ENCODE measurements at regions not wholly inside any gene's neighbourhood (a gene's known extent, or its start where the extent isn't known, plus 50 kb on each side); places are given as distances from the start of the nearest gene placed in this dataset.

DNA sequence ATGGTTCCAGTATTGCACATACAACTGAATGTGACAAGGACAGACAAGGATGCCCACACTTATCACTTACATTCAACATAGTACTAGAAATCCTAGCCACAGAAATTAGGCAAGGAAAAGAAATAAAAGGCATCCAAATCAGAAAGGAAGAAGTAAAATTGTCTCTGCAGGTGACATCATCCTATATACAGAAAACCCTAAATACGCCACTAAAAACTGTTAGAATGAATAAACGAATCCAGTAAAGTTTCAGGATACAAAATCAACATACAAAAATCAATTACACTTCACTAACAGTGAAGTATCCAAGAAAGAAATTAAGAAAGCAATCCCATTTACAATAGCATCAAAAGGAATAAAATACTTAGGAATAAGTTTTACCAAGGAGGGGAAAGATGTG is 66.1 kb downstream of the FAM217A start:
- WGBS (ENCODE audit: insufficient coverage, low coverage, missing lambda C conversion rate), result 51% methylated on average over 2 of the region's 2 CpGs

More for the DNA sequence above, 66.1 kb downstream of the FAM217A start:
- Histone ChIP-seq H3K27me3 (ENCODE audit: control insufficient read depth in 2 of 2, insufficient read depth in 2 of 2, low read length in 2 of 2) (no peaks in the 10 kb centered on the region), H3K4me1 (replicated peaks in 1 of 2; ENCODE audit: control insufficient read depth in 2 of 2, insufficient read depth in 2 of 2, low read length in 2 of 2) (peaks cover 4 to 16% of the 10 kb centered on the region in 2 experiments), H3K4me3 (no peak overlapping the region), H3K79me2 (ENCODE audit: control insufficient read depth, insufficient read depth, low read length) (peaks cover 72% of the 10 kb centered on the region), H3K36me3 (ENCODE audit: control insufficient read depth, insufficient read depth, low read length) (peaks cover 30% of the 10 kb centered on the region), H3K4me2 (ENCODE audit: insufficient read depth, low read length) (no peak overlapping the region), H3K9me1 (ENCODE audit: control insufficient read depth, insufficient read depth, low read length) (no peaks in the 10 kb centered on the region), H3K9ac (ENCODE audit: insufficient read depth in 1 of 2, low read depth in 2 of 2, low read length in 2 of 2) (no peak overlapping the region), H3K9me3 (replicated peaks; ENCODE audit: control insufficient read depth, insufficient read depth, low read depth, low read length) (no peaks in the 10 kb centered on the region), H3K27ac (ENCODE audit: extremely low read depth, low read depth, low read length) (no peak overlapping the region), H2AFZ (ENCODE audit: low read depth, low read length) (no peak overlapping the region), H4K20me1 (replicated peaks; ENCODE audit: control insufficient read depth, insufficient read depth, low read length) (no peaks in the 10 kb centered on the region)
- ATAC-seq, result no peak
- no peak for DNase-seq (ENCODE audit: extremely low read depth in 1 of 4, low spot score in 3 of 4)
- intact Hi-C loops (cut with micrococcal nuclease) (no loop called here), in situ Hi-C loops (cut with MboI) (loop anchor here (10.0 kb wide), 1 partner anchor 738 kb away; no protein-coding TSS in a partner anchor)
- POLR2A ChIA-PET, result interaction anchor here (0.8 to 1.8 kb wide), 2 partner anchors 9 to 16 kb away, joined by 3 to 12 read pairs; a partner anchor contains a TSS
- CTCF ChIA-PET (ENCODE audit: low intra/inter-chr PET ratio), result no interaction called here
- TF ChIP-seq, protein P1, sequence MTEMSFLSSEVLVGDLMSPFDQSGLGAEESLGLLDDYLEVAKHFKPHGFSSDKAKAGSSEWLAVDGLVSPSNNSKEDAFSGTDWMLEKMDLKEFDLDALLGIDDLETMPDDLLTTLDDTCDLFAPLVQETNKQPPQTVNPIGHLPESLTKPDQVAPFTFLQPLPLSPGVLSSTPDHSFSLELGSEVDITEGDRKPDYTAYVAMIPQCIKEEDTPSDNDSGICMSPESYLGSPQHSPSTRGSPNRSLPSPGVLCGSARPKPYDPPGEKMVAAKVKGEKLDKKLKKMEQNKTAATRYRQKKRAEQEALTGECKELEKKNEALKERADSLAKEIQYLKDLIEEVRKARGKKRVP (CRISPR knock-in tag; IDR thresholded peaks at IDR 0.05), result no peak
- TF ChIP-seq, protein P2, sequence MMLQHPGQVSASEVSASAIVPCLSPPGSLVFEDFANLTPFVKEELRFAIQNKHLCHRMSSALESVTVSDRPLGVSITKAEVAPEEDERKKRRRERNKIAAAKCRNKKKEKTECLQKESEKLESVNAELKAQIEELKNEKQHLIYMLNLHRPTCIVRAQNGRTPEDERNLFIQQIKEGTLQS (IDR thresholded peaks at IDR 0.05), result 0 out of 2 replicates have a peak, but pooled peaks have one; percentile 15
- TF ChIP-seq, protein P2 (CRISPR knock-in tag; conservative IDR thresholded peaks at IDR 0.05), result no peak
- FAIRE-seq, result no peak
- BruUV-seq (replicated peaks), result no TSS peak
